ENCODE measurements at regions not wholly inside any gene's neighbourhood (a gene's known extent, or its start where the extent isn't known, plus 50 kb on each side); places are given as distances from the start of the nearest gene placed in this dataset.

DNA sequence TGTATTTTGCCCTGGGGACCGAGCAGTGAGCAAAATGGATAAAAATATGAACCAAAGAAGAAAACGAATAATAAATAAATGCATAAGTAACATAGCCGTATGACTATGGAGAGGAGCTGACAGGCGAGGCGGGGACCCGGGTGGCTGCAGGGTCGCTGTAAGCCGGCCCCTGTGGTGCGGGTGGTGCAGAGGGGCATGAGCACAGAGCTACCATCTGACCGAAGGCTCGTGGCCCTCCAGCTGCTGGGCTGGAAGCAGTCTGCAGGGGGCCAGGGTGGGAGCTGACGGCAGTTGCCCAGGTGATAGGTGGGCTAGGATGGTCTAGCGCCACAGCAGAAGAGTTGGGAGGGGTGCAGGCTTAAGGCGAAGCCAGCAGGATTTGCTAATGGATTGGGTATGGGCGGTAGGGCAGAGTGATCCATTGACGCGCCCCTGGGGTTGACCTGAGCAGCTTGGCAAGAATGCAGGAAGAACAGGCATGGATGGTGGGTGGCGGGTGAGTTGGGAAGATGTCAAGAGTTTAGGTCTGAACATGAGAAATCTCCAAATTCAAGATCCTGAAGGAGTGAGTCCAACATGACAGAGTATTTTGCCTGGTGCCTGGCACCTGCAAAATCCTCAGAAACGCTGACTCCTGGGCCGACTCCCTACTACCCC lies 228.0 kb downstream of the FOXL1 start:
- peaks cover 12% of the 10 kb centered on the region for H3K27me3 ChIP-seq (ENCODE audit: control insufficient read depth, insufficient read depth, low read length)
- no peaks in the 10 kb centered on the region for H3K36me3 ChIP-seq (ENCODE audit: control insufficient read depth, insufficient read depth, low read length)
- FAIRE-seq (no peak), DNase-seq (ENCODE audit: low read depth) (no peak)
- no peak overlapping the region for H3K4me3 ChIP-seq (ENCODE audit: low read depth, low read length)
- TF ChIP-seq, protein P1, sequence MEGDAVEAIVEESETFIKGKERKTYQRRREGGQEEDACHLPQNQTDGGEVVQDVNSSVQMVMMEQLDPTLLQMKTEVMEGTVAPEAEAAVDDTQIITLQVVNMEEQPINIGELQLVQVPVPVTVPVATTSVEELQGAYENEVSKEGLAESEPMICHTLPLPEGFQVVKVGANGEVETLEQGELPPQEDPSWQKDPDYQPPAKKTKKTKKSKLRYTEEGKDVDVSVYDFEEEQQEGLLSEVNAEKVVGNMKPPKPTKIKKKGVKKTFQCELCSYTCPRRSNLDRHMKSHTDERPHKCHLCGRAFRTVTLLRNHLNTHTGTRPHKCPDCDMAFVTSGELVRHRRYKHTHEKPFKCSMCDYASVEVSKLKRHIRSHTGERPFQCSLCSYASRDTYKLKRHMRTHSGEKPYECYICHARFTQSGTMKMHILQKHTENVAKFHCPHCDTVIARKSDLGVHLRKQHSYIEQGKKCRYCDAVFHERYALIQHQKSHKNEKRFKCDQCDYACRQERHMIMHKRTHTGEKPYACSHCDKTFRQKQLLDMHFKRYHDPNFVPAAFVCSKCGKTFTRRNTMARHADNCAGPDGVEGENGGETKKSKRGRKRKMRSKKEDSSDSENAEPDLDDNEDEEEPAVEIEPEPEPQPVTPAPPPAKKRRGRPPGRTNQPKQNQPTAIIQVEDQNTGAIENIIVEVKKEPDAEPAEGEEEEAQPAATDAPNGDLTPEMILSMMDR (IDR thresholded peaks at IDR 0.05; ENCODE audit: insufficient read depth, low read length, severe bottlenecking) = no peak

DNA sequence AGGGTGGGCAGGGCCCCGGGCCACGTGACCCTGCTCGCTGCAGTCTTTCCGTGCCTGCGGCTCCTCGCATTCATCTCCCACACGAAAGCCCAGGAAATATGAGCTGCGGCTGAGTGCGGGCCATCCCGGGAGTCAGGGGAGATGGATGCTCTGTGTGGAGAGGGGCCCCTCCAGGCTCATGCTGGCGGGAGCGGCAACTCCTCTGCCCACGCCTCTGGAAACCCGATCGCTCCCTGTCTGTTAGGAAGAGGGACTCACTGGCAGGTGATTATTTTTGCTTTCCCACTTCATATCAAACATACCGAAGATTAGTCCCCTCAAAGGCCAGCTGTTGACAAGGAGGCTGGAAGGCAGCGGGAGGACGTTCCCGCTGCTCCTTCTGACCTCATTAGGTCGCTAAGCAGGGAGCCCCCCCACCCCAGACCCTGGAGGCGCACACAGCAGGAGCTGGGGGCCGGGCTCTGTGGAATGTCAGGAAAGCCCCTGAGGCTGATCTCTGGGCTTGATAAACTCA lies 228.5 kb downstream of the FOXL1 start:
- Histone ChIP-seq H3K27me3 (ENCODE audit: control insufficient read depth, insufficient read depth, low read length) (peaks cover 12% of the 10 kb centered on the region), H3K36me3 (ENCODE audit: control insufficient read depth, insufficient read depth, low read length) (no peaks in the 10 kb centered on the region), H3K4me3 (ENCODE audit: low read depth, low read length) (no peak overlapping the region)
- FAIRE-seq = no peak
- TF ChIP-seq, protein P1 (IDR thresholded peaks at IDR 0.05; ENCODE audit: insufficient read depth, low read length, severe bottlenecking) = no peak
- DNase-seq (ENCODE audit: low read depth) = no peak

DNA sequence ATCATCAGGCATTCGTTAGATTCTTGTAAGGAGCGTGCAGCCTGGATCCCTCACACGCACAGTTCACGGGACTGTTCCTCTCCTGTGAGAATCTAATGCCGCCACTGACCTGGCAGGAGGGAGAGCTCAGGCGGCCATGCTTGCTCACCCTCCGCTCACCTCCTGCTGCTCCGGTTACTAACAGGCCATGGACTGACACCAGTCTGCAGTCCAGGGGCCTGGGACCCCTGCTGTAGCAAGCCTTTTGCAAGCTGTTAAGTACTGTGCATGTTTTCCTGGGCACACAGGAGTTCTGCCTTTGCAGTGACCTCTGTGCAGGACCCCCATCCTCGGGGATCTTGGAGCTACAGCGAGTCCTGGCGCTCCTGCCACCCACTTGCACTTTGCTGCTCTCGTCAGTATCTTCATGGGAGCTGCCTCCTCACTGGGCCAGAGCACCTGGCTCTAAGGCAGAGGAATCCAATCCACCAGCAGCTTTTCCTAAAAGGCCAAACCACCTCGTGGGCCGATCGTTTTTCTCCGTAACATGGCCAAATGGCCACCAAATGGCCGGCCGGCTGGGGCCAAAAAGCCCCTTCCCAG lies 230.6 kb downstream of the FOXL1 start:
- H3K36me3 ChIP-seq (ENCODE audit: control insufficient read depth, insufficient read depth, low read length) = no peaks in the 10 kb centered on the region
- TF ChIP-seq, protein P1 (IDR thresholded peaks at IDR 0.05; ENCODE audit: insufficient read depth, low read length, severe bottlenecking) = no peak
- DNase-seq (ENCODE audit: low read depth) = no peak
- peaks cover 10% of the 10 kb centered on the region for H3K27me3 ChIP-seq (ENCODE audit: control insufficient read depth, insufficient read depth, low read length)
- no peak overlapping the region for H3K4me3 ChIP-seq (ENCODE audit: low read depth, low read length)
- FAIRE-seq = no peak

DNA sequence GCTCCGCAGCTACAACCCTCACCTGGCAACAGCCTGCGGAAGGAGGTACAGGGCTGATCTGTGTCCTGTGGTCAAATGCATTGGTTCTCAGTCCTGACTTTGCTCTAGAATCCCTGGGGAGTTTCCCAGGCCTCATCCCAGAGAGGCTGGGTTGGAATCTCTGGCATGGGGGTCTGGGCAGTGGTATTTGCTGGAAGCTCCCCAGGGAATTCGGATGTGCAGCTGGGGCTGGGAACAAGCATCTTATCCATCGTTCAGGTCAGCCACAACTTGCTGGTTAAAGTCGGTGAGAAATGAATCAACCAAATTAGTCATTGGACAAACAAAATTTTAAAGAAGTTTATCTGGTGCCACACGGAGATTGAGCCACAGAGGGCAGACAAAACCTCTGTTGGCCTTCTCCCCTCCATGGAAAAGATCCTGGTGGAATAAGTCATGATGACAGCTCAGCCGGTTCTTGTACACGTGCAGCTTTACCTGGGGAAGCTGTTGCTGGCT lies 231.2 kb downstream of the FOXL1 start:
- H3K27me3 ChIP-seq (ENCODE audit: control insufficient read depth, insufficient read depth, low read length) = peaks cover 10% of the 10 kb centered on the region
- TF ChIP-seq, protein P1 (IDR thresholded peaks at IDR 0.05; ENCODE audit: insufficient read depth, low read length, severe bottlenecking) = peak; percentile 22
- FAIRE-seq = no peak
- no peak overlapping the region for H3K4me3 ChIP-seq (ENCODE audit: low read depth, low read length)
- H3K36me3 ChIP-seq (ENCODE audit: control insufficient read depth, insufficient read depth, low read length) = no peaks in the 10 kb centered on the region
- peak; percentile 91 for DNase-seq (ENCODE audit: low read depth)

DNA sequence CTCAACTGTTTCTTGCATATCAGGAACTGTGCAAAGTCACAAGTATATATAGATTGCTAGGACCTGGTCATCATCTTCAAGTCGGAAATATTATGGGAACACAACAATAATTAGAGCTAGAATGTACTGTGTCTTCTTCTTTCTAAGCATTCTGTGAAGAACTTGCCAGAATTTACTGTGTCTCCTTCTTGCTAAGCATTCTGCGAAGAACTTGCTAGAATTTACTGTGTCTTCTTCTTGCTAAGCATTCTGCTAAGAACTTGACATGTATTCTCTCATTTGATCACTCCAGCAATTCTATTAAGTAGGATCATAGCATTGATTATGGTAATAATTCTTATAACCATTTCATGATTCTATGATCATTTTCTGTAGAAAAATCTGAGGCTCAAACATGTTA lies 231.7 kb downstream of the FOXL1 start:
- no peak for DNase-seq (ENCODE audit: low read depth)
- H3K27me3 ChIP-seq (ENCODE audit: control insufficient read depth, insufficient read depth, low read length) = peaks cover 10% of the 10 kb centered on the region
- H3K4me3 ChIP-seq (ENCODE audit: low read depth, low read length) = no peak overlapping the region
- no peaks in the 10 kb centered on the region for H3K36me3 ChIP-seq (ENCODE audit: control insufficient read depth, insufficient read depth, low read length)
- no peak for FAIRE-seq
- TF ChIP-seq, protein P1 (IDR thresholded peaks at IDR 0.05; ENCODE audit: insufficient read depth, low read length, severe bottlenecking) = no peak

Measured in bronchial epithelial cell (primary cell).